Parathyroid adenoma (tissue), 2 donors: ENCODE measurements at regions not wholly inside any gene's neighbourhood (a gene's known extent, or its start where the extent isn't known, plus 50 kb on each side); places are given as distances from the start of the nearest gene placed in this dataset.

Source experiments
- H2AFZ ChIP-seq: fragments of 300-600 bp; sonication (generic); one replicate; pipeline ENCODE4 v1.7.0; 2017; ENCODE audit warnings: antibody characterized with exemption, mild to moderate bottlenecking
- H3K27ac ChIP-seq: fragments of 300-600 bp; sonication (generic); one replicate; pipeline ENCODE4 v1.7.0; 2017
- H3K27me3 ChIP-seq: fragments of 300-600 bp; sonication (generic); one replicate; pipeline ENCODE4 v1.7.0; 2017; ENCODE audit warnings: low read length; ENCODE audit not compliant: control insufficient read depth, insufficient read depth
- H3K36me3 ChIP-seq: fragments of 300-600 bp; sonication (generic); one replicate; pipeline ENCODE4 v1.7.0; 2017; ENCODE audit warnings: low read length; ENCODE audit not compliant: control insufficient read depth, insufficient read depth
- H3K4me1 ChIP-seq: fragments of 300-600 bp; sonication (generic); one replicate; pipeline ENCODE4 v1.7.0; 2017; ENCODE audit warnings: control low read depth
- H3K4me2 ChIP-seq: fragments of 300-600 bp; sonication (generic); one replicate; pipeline ENCODE4 v1.7.0; 2017; ENCODE audit warnings: low read length
- H3K4me3 ChIP-seq: fragments of 300-600 bp; sonication (generic); one replicate; pipeline ENCODE4 v1.7.0; 2017; ENCODE audit warnings: low read depth, low read length
- H3K79me2 ChIP-seq: fragments of 300-600 bp; sonication (generic); one replicate; pipeline ENCODE4 v1.7.0; 2017; ENCODE audit warnings: control low read depth
- H3K9ac ChIP-seq: fragments of 300-600 bp; sonication (generic); one replicate; pipeline ENCODE4 v1.7.0; 2017; ENCODE audit warnings: mild to moderate bottlenecking
- H3K9me3 ChIP-seq: fragments of 300-600 bp; sonication (generic); one replicate; pipeline ENCODE4 v1.7.0; 2017; ENCODE audit warnings: low read length; ENCODE audit not compliant: control insufficient read depth
- CTCF ChIP-seq: fragments of 300-600 bp; sonication (generic); IDR thresholded peaks from one replicate; pipeline ENCODE4 v1.7.0; 2017; ENCODE audit warnings: antibody characterized with exemption, mild to moderate bottlenecking
- donor health status: primary hyperparathyroidism.

GRCh38 chr4:62271107-62271506 is 1071.0 kb downstream of the ADGRL3 start:
- Histone ChIP-seq H3K27ac (no peak overlapping the region), H3K9me3 (no peaks in the 10 kb centered on the region), H3K4me2 (no peak overlapping the region), H3K4me1 (no peaks in the 10 kb centered on the region), H3K36me3 (no peaks in the 10 kb centered on the region), H3K79me2 (no peaks in the 10 kb centered on the region), H2AFZ (no peak overlapping the region), H3K4me3 (no peak overlapping the region), H3K9ac (no peak overlapping the region), H3K27me3 (no peaks in the 10 kb centered on the region)
- TF ChIP-seq CTCF = no peak

- no peak overlapping the region for H3K4me3 ChIP-seq
- TF ChIP-seq CTCF = no peak
- H3K9ac ChIP-seq = no peak overlapping the region
- no peaks in the 10 kb centered on the region for H3K9me3 ChIP-seq
- H3K79me2 ChIP-seq = no peaks in the 10 kb centered on the region
- no peaks in the 10 kb centered on the region for H3K27me3 ChIP-seq
- no peak overlapping the region for H2AFZ ChIP-seq
- no peak overlapping the region for H3K27ac ChIP-seq
- H3K4me2 ChIP-seq = no peak overlapping the region
- no peaks in the 10 kb centered on the region for H3K36me3 ChIP-seq
- no peaks in the 10 kb centered on the region for H3K4me1 ChIP-seq
Measured at GRCh38 chr4:62269918-62270317, 1069.8 kb downstream of the ADGRL3 start.

GRCh38 chr4:62263454-62263853 is 1063.3 kb downstream of the ADGRL3 start:
- TF ChIP-seq CTCF = no peak
- H2AFZ ChIP-seq = no peak overlapping the region
- no peak overlapping the region for H3K4me3 ChIP-seq
- no peak overlapping the region for H3K9ac ChIP-seq
- H3K27ac ChIP-seq = no peak overlapping the region
- no peaks in the 10 kb centered on the region for H3K79me2 ChIP-seq
- H3K4me1 ChIP-seq = no peaks in the 10 kb centered on the region
- no peak overlapping the region for H3K4me2 ChIP-seq
- H3K36me3 ChIP-seq = no peaks in the 10 kb centered on the region
- no peaks in the 10 kb centered on the region for H3K27me3 ChIP-seq
- H3K9me3 ChIP-seq = no peaks in the 10 kb centered on the region

- no peaks in the 10 kb centered on the region for H3K27me3 ChIP-seq
- no peak for TF ChIP-seq CTCF
- H3K4me2 ChIP-seq = no peak overlapping the region
- H2AFZ ChIP-seq = no peak overlapping the region
- no peaks in the 10 kb centered on the region for H3K79me2 ChIP-seq
- H3K4me1 ChIP-seq = no peaks in the 10 kb centered on the region
- no peak overlapping the region for H3K4me3 ChIP-seq
- no peaks in the 10 kb centered on the region for H3K36me3 ChIP-seq
- H3K9ac ChIP-seq = no peak overlapping the region
- no peaks in the 10 kb centered on the region for H3K9me3 ChIP-seq
- no peak overlapping the region for H3K27ac ChIP-seq
Measured at GRCh38 chr4:62262676-62263075, 1062.5 kb downstream of the ADGRL3 start.

- no peaks in the 10 kb centered on the region for H3K27me3 ChIP-seq
- no peak overlapping the region for H3K4me2 ChIP-seq
- TF ChIP-seq CTCF = no peak
- H2AFZ ChIP-seq = no peak overlapping the region
- H3K9me3 ChIP-seq = no peaks in the 10 kb centered on the region
- no peak overlapping the region for H3K4me3 ChIP-seq
- no peak overlapping the region for H3K9ac ChIP-seq
- H3K79me2 ChIP-seq = no peaks in the 10 kb centered on the region
- no peaks in the 10 kb centered on the region for H3K36me3 ChIP-seq
- no peaks in the 10 kb centered on the region for H3K4me1 ChIP-seq
- H3K27ac ChIP-seq = no peak overlapping the region
Measured at GRCh38 chr4:62260254-62260653, 1060.1 kb downstream of the ADGRL3 start.
